SK-N-SH treated with all-trans-retinoic acid at 6 μM for 48 hours (cell line): ENCODE measurements at regions not wholly inside any gene's neighbourhood (a gene's known extent, or its start where the extent isn't known, plus 50 kb on each side); places are given as distances from the start of the nearest gene placed in this dataset.

ENCODE experiments used
- ATAC-seq: fragments of 200-7000 bp; cut with Tn5 transposase; 3 replicates; pipeline ENCODE4 v1.9.1; 2020; ENCODE audit warnings: mild to moderate bottlenecking, moderate library complexity
- ARNTL ChIP-seq: fragments of 450-650 bp; formaldehyde crosslinking; IDR thresholded peaks from 2 replicates; pipeline ENCODE4 v1.5.0; 2020; ENCODE audit warnings: low read depth, mild to moderate bottlenecking, moderate library complexity, borderline replicate concordance
- BACH2 ChIP-seq: fragments of 250-450 bp; sonication (Bioruptor Pico); IDR thresholded peaks from 2 replicates; pipeline ENCODE4 v1.9.0; 2021; ENCODE audit warnings: mild to moderate bottlenecking, borderline replicate concordance
- CREB5 ChIP-seq: fragments of 250-450 bp; sonication (Bioruptor Pico); IDR thresholded peaks from 2 replicates; pipeline ENCODE4 v1.5.1; 2020; ENCODE audit warnings: low read depth, mild to moderate bottlenecking, moderate library complexity
- CSDC2 ChIP-seq: fragments of 250-450 bp; sonication (Bioruptor Pico); IDR thresholded peaks from 2 replicates; pipeline ENCODE4 v1.5.0; 2020; ENCODE audit warnings: mild to moderate bottlenecking, moderate library complexity
- CSRNP3 ChIP-seq: fragments of 250-450 bp; sonication (Bioruptor Pico); IDR thresholded peaks from 2 replicates; pipeline ENCODE4 v1.5.1; 2021; ENCODE audit warnings: mild to moderate bottlenecking, moderate library complexity
- ESRRG ChIP-seq: fragments of 250-450 bp; sonication (Bioruptor Pico); IDR thresholded peaks from 2 replicates; pipeline ENCODE4 v1.6.1; 2021; ENCODE audit warnings: mild to moderate bottlenecking
- GLIS3 ChIP-seq: fragments of 250-450 bp; sonication (Bioruptor Pico); IDR thresholded peaks from 2 replicates; pipeline ENCODE4 v1.5.0; 2020; ENCODE audit warnings: mild to moderate bottlenecking, moderate library complexity
- ISL1 ChIP-seq: fragments of 250-450 bp; sonication (Bioruptor Pico); IDR thresholded peaks from 2 replicates; pipeline ENCODE4 v2.1.2; 2022; ENCODE audit warnings: mild to moderate bottlenecking, moderate library complexity
- PPARA ChIP-seq: fragments of 250-450 bp; sonication (Bioruptor Pico); IDR thresholded peaks from 2 replicates; pipeline ENCODE4 v1.5.0; 2020; ENCODE audit warnings: mild to moderate bottlenecking, borderline replicate concordance
- RARB ChIP-seq: fragments of 250-450 bp; sonication (Bioruptor Pico); IDR thresholded peaks from 2 replicates; pipeline ENCODE4 v1.8.0; 2021; ENCODE audit warnings: mild to moderate bottlenecking, moderate library complexity
- SNAI2 ChIP-seq: fragments of 250-450 bp; sonication (Bioruptor Pico); IDR thresholded peaks from 2 replicates; pipeline ENCODE4 v1.5.0; 2020; ENCODE audit warnings: mild to moderate bottlenecking, moderate library complexity
- TCF4 ChIP-seq: fragments of 250-450 bp; sonication (Bioruptor Pico); IDR thresholded peaks from 2 replicates; pipeline ENCODE4 v1.8.0; 2021; ENCODE audit warnings: mild to moderate bottlenecking, moderate library complexity, borderline replicate concordance
- TOX ChIP-seq: fragments of 250-450 bp; sonication (Bioruptor Pico); IDR thresholded peaks from 2 replicates; pipeline ENCODE4 v1.8.0; 2021; ENCODE audit warnings: mild to moderate bottlenecking, moderate library complexity, borderline replicate concordance
- TSHZ2 ChIP-seq: fragments of 250-450 bp; sonication (Bioruptor Pico); IDR thresholded peaks from 2 replicates; pipeline ENCODE4 v1.5.0; 2020; ENCODE audit warnings: mild to moderate bottlenecking, moderate library complexity
- ZC3H10 ChIP-seq: fragments of 250-450 bp; sonication (Bioruptor Pico); IDR thresholded peaks from 2 replicates; pipeline ENCODE4 v1.5.1; 2021; ENCODE audit warnings: mild to moderate bottlenecking, moderate library complexity
- ZFP3 ChIP-seq: fragments of 250-450 bp; sonication (Bioruptor Pico); IDR thresholded peaks from 2 replicates; pipeline ENCODE4 v1.5.0; 2020; ENCODE audit warnings: mild to moderate bottlenecking, moderate library complexity
- ZFP30 ChIP-seq: fragments of 450-650 bp; formaldehyde crosslinking; IDR thresholded peaks from 2 replicates; pipeline ENCODE4 v1.5.0; 2022; ENCODE audit warnings: mild to moderate bottlenecking, moderate library complexity
- ZNF565 ChIP-seq: fragments of 450-650 bp; formaldehyde crosslinking; conservative IDR thresholded peaks from 2 replicates; pipeline ENCODE4 v1.5.0; 2020; ENCODE audit warnings: low read depth, mild to moderate bottlenecking, moderate library complexity
- ZNF70 ChIP-seq: fragments of 450-650 bp; formaldehyde crosslinking; IDR thresholded peaks from 2 replicates; pipeline ENCODE4 v1.5.0; 2020; ENCODE audit warnings: mild to moderate bottlenecking, moderate library complexity
- ZNF8 ChIP-seq: fragments of 450-650 bp; formaldehyde crosslinking; IDR thresholded peaks from 2 replicates; pipeline ENCODE4 v1.5.0; 2020; ENCODE audit warnings: mild to moderate bottlenecking, moderate library complexity
- TF ChIP-seq, protein P1 (sequence below): fragments of 250-450 bp; sonication (Bioruptor Pico); IDR thresholded peaks from 2 replicates; pipeline ENCODE4 v1.8.0; 2021; ENCODE audit warnings: low read depth, mild to moderate bottlenecking, moderate library complexity, borderline replicate concordance
- TF ChIP-seq, protein P2 (sequence below): fragments of 250-450 bp; sonication (Bioruptor Pico); IDR thresholded peaks from 2 replicates; pipeline ENCODE4 v1.8.0; 2020; ENCODE audit warnings: mild to moderate bottlenecking, moderate library complexity, borderline replicate concordance

- TF ChIP-seq ZNF8 (CRISPR knock-in tag) (no peak), CSDC2 (CRISPR knock-in tag) (no peak), CREB5 (CRISPR knock-in tag) (no peak), TOX (CRISPR knock-in tag) (no peak), TCF4 (no peak), ZNF565 (CRISPR knock-in tag) (no peak), TSHZ2 (CRISPR knock-in tag) (no peak), ZFP3 (no peak), ZFP30 (CRISPR knock-in tag) (no peak), ISL1 (CRISPR knock-in tag) (no peak), RARB (CRISPR knock-in tag) (no peak), PPARA (CRISPR knock-in tag) (no peak)
- no peak for ATAC-seq
These were observed 201.7 kb upstream of the FOXP2 start for GRCh38 chr7:114212721-114213429.

DNA sequence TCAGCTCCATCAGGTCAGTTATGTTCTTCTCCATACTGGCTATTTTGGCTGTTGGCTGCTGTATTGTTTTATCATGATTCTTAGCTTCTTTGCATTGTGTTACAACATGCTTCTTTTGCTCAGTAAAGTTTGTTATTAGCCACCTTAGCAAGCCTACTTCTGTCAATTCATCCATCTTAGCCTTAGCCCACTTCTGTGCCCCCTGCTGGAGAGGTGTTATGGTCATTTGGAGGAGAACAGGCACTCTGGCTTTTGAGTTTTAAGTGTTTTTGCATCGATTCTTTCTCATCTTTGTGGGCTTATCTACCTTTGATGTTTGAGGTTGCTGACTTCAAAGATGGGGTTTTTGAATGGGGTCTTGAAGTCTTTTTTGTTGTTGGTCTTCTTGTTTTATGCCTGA, 204.6 kb upstream of the FOXP2 start:
- no peak for TF ChIP-seq TCF4
- TF ChIP-seq, protein P1, sequence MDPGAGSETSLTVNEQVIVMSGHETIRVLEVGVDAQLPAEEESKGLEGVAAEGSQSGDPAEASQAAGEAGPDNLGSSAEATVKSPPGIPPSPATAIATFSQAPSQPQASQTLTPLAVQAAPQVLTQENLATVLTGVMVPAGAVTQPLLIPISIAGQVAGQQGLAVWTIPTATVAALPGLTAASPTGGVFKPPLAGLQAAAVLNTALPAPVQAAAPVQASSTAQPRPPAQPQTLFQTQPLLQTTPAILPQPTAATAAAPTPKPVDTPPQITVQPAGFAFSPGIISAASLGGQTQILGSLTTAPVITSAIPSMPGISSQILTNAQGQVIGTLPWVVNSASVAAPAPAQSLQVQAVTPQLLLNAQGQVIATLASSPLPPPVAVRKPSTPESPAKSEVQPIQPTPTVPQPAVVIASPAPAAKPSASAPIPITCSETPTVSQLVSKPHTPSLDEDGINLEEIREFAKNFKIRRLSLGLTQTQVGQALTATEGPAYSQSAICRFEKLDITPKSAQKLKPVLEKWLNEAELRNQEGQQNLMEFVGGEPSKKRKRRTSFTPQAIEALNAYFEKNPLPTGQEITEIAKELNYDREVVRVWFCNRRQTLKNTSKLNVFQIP: no peak
- no peak for TF ChIP-seq ZNF70
- no peak for TF ChIP-seq ZNF565 (CRISPR knock-in tag)

GRCh38 chr7:114206688-114207087, 207.9 kb upstream of the FOXP2 start:
- no peak for ATAC-seq
- TF ChIP-seq ARNTL (CRISPR knock-in tag): no peak
- no peak for TF ChIP-seq RARB (CRISPR knock-in tag)
- no peak for TF ChIP-seq ZNF565 (CRISPR knock-in tag)
- TF ChIP-seq ZC3H10 (CRISPR knock-in tag): no peak
- TF ChIP-seq CREB5 (CRISPR knock-in tag): no peak
- no peak for TF ChIP-seq CSRNP3 (CRISPR knock-in tag)
- TF ChIP-seq ZNF70: no peak
- TF ChIP-seq BACH2 (CRISPR knock-in tag): no peak
- no peak for TF ChIP-seq SNAI2
- no peak for TF ChIP-seq ZFP3
- TF ChIP-seq, protein P1: no peak
- TF ChIP-seq ZFP30 (CRISPR knock-in tag): no peak
- no peak for TF ChIP-seq ESRRG (CRISPR knock-in tag)
- no peak for TF ChIP-seq TSHZ2 (CRISPR knock-in tag)
- TF ChIP-seq, protein P2, sequence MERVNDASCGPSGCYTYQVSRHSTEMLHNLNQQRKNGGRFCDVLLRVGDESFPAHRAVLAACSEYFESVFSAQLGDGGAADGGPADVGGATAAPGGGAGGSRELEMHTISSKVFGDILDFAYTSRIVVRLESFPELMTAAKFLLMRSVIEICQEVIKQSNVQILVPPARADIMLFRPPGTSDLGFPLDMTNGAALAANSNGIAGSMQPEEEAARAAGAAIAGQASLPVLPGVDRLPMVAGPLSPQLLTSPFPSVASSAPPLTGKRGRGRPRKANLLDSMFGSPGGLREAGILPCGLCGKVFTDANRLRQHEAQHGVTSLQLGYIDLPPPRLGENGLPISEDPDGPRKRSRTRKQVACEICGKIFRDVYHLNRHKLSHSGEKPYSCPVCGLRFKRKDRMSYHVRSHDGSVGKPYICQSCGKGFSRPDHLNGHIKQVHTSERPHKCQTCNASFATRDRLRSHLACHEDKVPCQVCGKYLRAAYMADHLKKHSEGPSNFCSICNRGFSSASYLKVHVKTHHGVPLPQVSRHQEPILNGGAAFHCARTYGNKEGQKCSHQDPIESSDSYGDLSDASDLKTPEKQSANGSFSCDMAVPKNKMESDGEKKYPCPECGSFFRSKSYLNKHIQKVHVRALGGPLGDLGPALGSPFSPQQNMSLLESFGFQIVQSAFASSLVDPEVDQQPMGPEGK (CRISPR knock-in tag): no peak
- no peak for TF ChIP-seq PPARA (CRISPR knock-in tag)
- TF ChIP-seq CSDC2 (CRISPR knock-in tag): no peak
- no peak for TF ChIP-seq GLIS3 (CRISPR knock-in tag)

More for the DNA sequence above, 204.6 kb upstream of the FOXP2 start:
- no peak for ATAC-seq
